ENCODE measurements at regions not wholly inside any gene's neighbourhood (a gene's known extent, or its start where the extent isn't known, plus 50 kb on each side); places are given as distances from the start of the nearest gene placed in this dataset.

DNA sequence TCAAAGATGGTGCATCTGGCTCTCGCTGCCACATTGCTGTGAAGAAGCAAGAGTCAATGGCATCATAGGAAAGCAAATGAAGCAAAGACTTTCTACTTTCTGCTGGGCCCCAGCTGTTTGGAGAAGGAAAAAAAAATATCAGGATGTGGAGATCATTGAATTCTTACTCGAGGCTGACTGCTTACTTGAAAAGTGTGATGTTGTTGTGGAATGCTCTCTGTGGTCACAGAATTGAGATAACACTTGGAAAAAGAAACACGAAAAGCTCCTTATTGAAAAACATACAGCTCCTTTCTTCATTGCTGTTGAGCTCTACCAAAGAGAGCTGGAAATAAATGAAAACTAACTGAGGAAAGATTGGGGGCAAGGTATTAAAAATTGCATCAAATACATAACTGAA, 157.4 kb upstream of the TBX20 start:
- no peak overlapping the region for H2AFZ ChIP-seq (ENCODE audit: low read depth, low read length)
- no peaks in the 10 kb centered on the region for H3K36me3 ChIP-seq (ENCODE audit: insufficient read depth, low read length)
- no peak overlapping the region for H3K4me3 ChIP-seq (ENCODE audit: low read length)
- no peaks in the 10 kb centered on the region for H3K9me3 ChIP-seq (ENCODE audit: low read length)
- no peaks in the 10 kb centered on the region for H3K27me3 ChIP-seq (ENCODE audit: insufficient read depth, low read length)
- no peaks in the 10 kb centered on the region for H3K4me1 ChIP-seq (ENCODE audit: insufficient read depth, low read length)

DNA sequence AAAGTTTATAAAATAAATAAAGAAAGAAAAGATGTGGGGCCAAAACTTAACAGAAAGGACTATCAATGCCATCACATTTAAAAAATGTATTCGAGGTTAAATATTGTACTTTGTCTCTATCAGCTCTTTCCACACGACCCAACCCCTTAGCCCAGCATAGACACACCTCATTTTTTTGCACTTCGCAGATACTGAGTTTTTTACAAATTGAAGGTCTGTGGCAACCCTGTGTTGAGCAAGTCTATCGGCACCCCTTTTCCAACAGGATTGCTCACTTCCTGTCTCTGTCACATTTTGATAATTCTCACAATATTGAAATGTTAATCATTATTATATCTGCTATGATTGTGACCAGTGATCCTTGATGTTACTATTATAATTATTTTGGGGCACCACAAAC, 151.6 kb upstream of the TBX20 start:
- Histone ChIP-seq H3K9me3 (ENCODE audit: low read length) (no peaks in the 10 kb centered on the region), H3K27me3 (ENCODE audit: insufficient read depth, low read length) (no peaks in the 10 kb centered on the region), H3K4me3 (ENCODE audit: low read length) (no peak overlapping the region), H3K36me3 (ENCODE audit: insufficient read depth, low read length) (no peaks in the 10 kb centered on the region), H3K4me1 (ENCODE audit: insufficient read depth, low read length) (no peaks in the 10 kb centered on the region), H2AFZ (ENCODE audit: low read depth, low read length) (no peak overlapping the region)

DNA sequence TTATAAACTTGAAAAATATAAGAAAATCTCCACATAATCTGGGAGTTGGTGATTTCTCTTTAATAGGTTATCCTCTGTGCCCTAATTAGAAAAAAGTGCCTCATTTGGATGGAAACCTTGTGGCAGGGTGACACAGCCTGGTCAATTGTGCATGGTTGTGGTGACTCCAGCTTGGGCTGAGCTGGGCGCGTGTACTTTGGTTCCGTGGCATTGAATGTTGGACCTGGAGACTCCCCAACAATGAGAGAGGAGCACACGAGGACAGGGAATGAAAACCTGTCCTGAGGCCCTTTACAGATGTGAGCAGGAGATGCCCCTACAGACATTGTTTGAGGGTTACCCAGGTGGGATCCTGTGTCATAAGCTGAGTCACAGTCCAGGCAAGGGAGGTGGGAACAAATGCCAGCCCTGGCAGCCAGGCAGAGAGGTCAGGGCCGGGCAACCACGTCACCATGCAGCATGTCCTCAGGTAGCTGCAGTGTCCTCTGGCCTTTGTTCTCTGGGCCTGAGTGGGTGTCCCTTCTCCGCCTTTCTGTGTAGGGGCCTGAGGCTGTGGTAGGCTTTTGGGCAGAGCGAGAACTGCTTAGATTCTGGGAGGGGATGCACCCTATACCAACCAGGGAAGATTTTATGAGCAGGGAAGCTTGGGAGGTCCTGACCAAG, 147.4 kb upstream of the TBX20 start:
- Histone ChIP-seq H3K4me3 (ENCODE audit: low read length) (no peak overlapping the region), H3K9me3 (ENCODE audit: low read length) (no peaks in the 10 kb centered on the region), H3K36me3 (ENCODE audit: insufficient read depth, low read length) (no peaks in the 10 kb centered on the region), H2AFZ (ENCODE audit: low read depth, low read length) (no peak overlapping the region), H3K27me3 (ENCODE audit: insufficient read depth, low read length) (no peaks in the 10 kb centered on the region), H3K4me1 (ENCODE audit: insufficient read depth, low read length) (no peaks in the 10 kb centered on the region)

DNA sequence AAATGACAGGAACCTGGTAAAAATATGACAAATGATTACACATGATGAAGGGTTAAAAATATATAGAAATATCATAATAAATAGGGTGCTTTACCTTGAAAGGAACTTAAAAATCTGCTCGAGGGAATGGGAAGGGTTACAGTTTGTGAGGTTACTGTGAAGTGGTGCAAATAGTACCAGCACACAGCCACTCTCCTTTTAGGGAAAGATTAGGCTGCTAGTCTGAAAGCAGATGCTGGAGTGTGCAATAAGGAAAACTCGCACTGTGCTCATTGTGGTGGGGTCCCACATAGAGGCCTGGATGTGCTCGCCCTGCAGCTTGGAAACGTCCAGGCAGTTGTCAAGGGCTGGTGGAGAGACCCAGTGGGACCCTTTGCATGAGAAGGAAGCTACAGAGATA, 145.9 kb upstream of the TBX20 start:
- Histone ChIP-seq H3K9me3 (ENCODE audit: low read length) (no peaks in the 10 kb centered on the region), H3K4me3 (ENCODE audit: low read length) (no peak overlapping the region), H2AFZ (ENCODE audit: low read depth, low read length) (no peak overlapping the region), H3K36me3 (ENCODE audit: insufficient read depth, low read length) (no peaks in the 10 kb centered on the region), H3K4me1 (ENCODE audit: insufficient read depth, low read length) (no peaks in the 10 kb centered on the region), H3K27me3 (ENCODE audit: insufficient read depth, low read length) (no peaks in the 10 kb centered on the region)

DNA sequence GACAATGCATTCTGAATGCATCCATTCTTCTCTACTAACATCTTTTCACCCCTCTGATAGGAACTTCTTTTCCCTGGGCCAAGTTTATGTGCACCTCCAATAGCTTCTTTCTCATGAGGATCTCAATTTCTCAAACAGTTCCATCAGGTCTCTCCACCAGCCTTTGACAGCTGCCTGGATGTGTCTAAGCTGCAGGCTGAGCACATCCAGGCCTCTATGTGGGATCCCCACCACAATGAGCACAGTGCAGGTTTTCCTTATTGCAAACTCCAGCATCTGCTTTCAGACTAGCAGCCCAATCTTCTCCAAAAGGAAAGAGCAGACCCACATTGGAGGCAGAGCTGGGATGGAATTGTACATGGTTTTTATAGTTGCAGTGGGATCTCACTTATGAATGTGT, 145.3 kb upstream of the TBX20 start:
- Histone ChIP-seq H2AFZ (ENCODE audit: low read depth, low read length) (no peak overlapping the region), H3K27me3 (ENCODE audit: insufficient read depth, low read length) (no peaks in the 10 kb centered on the region), H3K9me3 (ENCODE audit: low read length) (no peaks in the 10 kb centered on the region), H3K4me3 (ENCODE audit: low read length) (no peak overlapping the region), H3K4me1 (ENCODE audit: insufficient read depth, low read length) (no peaks in the 10 kb centered on the region), H3K36me3 (ENCODE audit: insufficient read depth, low read length) (no peaks in the 10 kb centered on the region)

DNA sequence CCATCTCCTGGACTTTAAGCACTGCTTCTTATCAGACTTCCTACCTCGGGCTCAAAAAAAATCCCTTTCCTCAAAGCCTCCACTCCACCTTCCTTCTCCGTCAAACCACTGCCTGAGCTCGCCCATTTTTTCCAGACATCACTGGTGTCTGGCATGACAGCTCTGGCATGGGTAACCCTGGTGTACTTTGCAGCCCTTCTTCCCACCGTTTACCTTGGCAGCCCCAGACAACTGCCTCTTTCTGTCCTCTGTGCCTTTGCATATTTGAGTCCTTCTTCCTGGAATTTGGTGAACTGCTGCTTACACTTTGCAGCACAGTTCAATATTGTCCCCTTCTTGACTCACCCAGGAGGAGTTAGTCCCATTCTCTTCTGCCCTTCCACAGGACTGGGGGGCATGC, 144.6 kb upstream of the TBX20 start:
- no peaks in the 10 kb centered on the region for H3K36me3 ChIP-seq (ENCODE audit: insufficient read depth, low read length)
- no peaks in the 10 kb centered on the region for H3K4me1 ChIP-seq (ENCODE audit: insufficient read depth, low read length)
- H2AFZ ChIP-seq (ENCODE audit: low read depth, low read length), result no peak overlapping the region
- no peaks in the 10 kb centered on the region for H3K9me3 ChIP-seq (ENCODE audit: low read length)
- H3K27me3 ChIP-seq (ENCODE audit: insufficient read depth, low read length), result no peaks in the 10 kb centered on the region
- no peak overlapping the region for H3K4me3 ChIP-seq (ENCODE audit: low read length)

DNA sequence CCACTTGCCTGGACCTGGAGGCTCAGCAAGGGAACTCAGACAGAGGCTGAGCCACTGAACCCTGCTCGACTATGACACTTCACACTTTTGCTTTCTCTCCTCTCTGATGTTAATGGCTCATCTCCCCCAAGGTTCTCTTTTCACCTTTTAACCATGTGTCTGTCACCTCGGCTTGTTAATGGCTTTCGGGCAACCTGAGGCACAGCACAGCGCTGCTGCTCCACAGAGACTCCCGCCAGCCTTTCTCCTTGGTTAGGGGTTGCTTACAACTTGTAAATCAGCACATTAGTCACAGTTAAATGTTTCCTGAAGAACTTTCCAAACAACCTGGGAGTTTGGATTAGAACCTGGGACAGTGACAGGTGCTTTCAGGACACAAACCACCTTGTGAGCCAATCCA, 136.2 kb upstream of the TBX20 start:
- no peaks in the 10 kb centered on the region for H3K36me3 ChIP-seq (ENCODE audit: insufficient read depth, low read length)
- H3K4me3 ChIP-seq (ENCODE audit: low read length), result no peak overlapping the region
- no peaks in the 10 kb centered on the region for H3K9me3 ChIP-seq (ENCODE audit: low read length)
- no peak overlapping the region for H2AFZ ChIP-seq (ENCODE audit: low read depth, low read length)
- H3K4me1 ChIP-seq (ENCODE audit: insufficient read depth, low read length), result no peaks in the 10 kb centered on the region
- no peaks in the 10 kb centered on the region for H3K27me3 ChIP-seq (ENCODE audit: insufficient read depth, low read length)

DNA sequence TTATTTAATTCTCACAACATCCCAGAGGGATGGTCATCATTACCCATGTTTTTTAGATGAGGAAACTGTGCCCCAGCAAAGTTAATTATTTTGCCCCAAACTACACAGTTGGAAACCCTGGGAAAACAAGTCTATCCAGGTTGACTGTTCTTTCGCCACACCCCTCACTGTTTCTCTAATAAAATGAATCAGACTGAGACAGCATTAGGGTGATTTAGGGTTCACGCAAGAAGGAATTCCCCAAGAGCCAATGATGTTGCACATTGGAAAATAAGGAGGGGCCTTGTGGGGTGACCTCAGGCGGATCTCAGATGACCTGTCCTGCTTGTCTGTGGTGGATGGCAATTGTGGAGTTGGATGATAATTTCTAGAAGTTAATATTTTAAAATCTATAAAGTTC, 135.7 kb upstream of the TBX20 start:
- no peaks in the 10 kb centered on the region for H3K9me3 ChIP-seq (ENCODE audit: low read length)
- no peak overlapping the region for H3K4me3 ChIP-seq (ENCODE audit: low read length)
- no peaks in the 10 kb centered on the region for H3K4me1 ChIP-seq (ENCODE audit: insufficient read depth, low read length)
- H2AFZ ChIP-seq (ENCODE audit: low read depth, low read length), result no peak overlapping the region
- H3K27me3 ChIP-seq (ENCODE audit: insufficient read depth, low read length), result no peaks in the 10 kb centered on the region
- H3K36me3 ChIP-seq (ENCODE audit: insufficient read depth, low read length), result no peaks in the 10 kb centered on the region

DNA sequence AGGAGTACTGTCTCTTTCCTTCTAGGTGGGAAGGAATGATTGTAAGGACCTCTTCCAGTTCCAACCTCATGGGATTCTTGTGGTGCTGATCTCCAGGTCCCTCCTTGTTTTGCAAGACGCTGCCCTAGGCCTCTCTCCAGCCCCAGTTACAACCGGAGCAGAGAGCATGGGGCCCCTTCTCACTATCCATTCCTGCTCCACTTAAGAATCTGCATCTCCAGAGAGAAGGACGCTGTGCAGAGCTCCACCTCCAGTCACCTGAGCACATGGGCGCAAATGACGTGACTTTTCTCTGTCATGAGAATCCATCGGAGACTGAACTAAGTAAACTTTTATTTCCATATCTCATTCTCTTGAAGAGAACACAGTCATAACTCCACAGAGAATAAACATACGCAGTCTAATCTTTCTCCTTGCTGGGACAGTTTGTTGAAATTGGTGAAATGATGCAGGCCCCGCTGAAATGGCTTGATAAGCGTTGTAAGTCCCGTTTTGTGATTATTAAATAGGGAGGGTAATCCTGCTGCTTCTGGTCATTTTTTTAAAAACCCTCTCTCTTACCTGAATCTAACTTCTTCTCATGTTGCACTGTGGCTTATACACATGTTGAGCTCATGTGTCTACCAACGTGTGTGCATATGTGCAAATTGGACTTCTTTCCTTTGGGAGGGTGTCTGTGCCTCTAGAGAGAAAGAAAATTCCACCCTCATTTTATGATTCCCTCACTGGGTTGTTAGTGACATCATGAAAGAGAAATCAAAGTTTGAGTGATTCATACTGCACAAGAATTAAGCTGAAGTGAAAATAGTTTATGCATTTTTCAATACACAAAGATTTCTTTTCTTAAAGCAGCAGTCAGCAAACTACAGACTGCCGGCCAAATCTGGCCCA, 133.2 kb upstream of the TBX20 start:
- no peak overlapping the region for H3K4me3 ChIP-seq (ENCODE audit: low read length)
- no peaks in the 10 kb centered on the region for H3K9me3 ChIP-seq (ENCODE audit: low read length)
- H2AFZ ChIP-seq (ENCODE audit: low read depth, low read length), result no peak overlapping the region
- H3K36me3 ChIP-seq (ENCODE audit: insufficient read depth, low read length), result no peaks in the 10 kb centered on the region
- H3K27me3 ChIP-seq (ENCODE audit: insufficient read depth, low read length), result no peaks in the 10 kb centered on the region
- H3K4me1 ChIP-seq (ENCODE audit: insufficient read depth, low read length), result no peaks in the 10 kb centered on the region

DNA sequence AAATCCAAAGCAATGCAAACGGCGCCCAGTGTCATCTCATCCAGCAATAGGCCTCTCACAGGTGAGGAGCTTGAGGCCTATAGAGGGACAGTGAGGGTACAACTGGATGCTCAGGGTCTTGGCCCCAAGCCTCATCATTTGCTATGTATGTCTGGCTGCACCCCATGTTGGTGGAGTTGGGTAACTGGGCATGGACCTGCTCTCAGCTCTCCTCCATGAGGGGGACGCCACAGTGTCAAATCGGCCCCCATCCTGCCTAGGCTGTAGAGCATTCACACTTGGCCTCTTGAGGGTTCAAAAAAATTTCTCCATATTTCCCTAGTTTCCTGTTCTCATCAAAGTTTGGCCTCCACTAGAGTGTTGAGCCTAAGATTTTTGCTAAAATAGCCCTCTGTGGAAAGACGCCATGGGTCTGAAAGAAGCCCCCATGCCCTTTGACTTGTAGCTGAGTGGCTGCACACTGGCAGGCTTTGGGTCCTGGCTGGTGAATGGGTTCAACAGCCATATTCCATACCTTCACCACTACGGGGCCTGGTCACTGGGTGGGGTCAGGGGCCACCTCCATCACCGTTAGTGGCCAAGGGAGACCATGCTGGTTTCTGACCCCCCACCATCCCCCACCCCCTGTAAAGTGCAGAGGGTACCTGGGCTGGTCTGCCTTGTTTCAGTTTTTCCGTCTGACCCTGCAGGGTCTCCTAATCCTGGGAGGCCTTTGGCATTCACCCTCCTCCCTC, 132.3 kb upstream of the TBX20 start:
- H3K27me3 ChIP-seq (ENCODE audit: insufficient read depth, low read length), result no peaks in the 10 kb centered on the region
- H2AFZ ChIP-seq (ENCODE audit: low read depth, low read length), result no peak overlapping the region
- H3K4me1 ChIP-seq (ENCODE audit: insufficient read depth, low read length), result no peaks in the 10 kb centered on the region
- H3K4me3 ChIP-seq (ENCODE audit: low read length), result no peak overlapping the region
- no peaks in the 10 kb centered on the region for H3K36me3 ChIP-seq (ENCODE audit: insufficient read depth, low read length)
- H3K9me3 ChIP-seq (ENCODE audit: low read length), result no peaks in the 10 kb centered on the region

DNA sequence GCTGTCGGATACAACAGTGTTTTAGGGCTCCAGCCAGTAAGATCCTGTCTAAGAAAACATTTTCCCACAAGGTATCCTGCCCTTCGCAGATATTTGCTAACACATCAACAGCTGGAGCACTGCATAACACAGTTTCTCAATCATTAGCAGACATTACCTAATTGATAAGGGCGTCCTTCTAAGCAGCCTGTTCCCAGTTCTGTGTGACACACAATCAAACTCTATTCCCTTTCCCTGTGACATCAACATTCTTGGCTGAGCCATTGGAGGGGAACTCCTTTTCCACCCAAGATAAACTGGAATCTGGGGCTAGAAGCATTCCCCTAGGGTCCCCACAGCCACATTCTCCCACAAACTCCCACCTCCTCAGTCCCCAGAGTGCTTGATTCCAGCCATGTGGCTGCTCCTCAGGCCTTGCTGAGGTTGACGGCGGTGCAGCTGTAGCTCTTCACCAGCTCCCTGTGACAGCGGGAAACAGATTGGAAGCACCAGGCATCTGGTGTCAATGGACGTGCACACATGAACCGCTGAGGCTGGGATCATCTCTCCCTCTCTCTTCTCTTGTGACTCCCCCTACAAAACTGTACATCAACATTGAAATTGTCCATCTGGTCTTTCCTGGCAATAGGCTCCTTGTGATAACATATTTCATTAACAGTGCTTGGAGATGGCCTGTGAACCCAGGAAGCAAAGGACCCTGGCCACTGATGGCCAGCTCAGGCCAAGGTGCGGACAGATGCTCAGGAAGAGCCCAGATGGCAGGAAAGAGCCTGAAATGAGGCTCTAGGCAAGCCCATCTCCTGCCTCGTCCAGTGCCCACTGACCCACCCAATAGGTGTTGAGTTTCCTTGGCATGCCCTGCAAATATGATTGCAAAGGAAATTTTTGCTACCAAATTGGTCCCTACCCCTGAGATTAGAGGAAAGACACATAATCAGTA, 131.1 kb upstream of the TBX20 start:
- H2AFZ ChIP-seq (ENCODE audit: low read depth, low read length), result no peak overlapping the region
- no peaks in the 10 kb centered on the region for H3K27me3 ChIP-seq (ENCODE audit: insufficient read depth, low read length)
- no peaks in the 10 kb centered on the region for H3K9me3 ChIP-seq (ENCODE audit: low read length)
- H3K4me3 ChIP-seq (ENCODE audit: low read length), result no peak overlapping the region
- H3K4me1 ChIP-seq (ENCODE audit: insufficient read depth, low read length), result no peaks in the 10 kb centered on the region
- no peaks in the 10 kb centered on the region for H3K36me3 ChIP-seq (ENCODE audit: insufficient read depth, low read length)

DNA sequence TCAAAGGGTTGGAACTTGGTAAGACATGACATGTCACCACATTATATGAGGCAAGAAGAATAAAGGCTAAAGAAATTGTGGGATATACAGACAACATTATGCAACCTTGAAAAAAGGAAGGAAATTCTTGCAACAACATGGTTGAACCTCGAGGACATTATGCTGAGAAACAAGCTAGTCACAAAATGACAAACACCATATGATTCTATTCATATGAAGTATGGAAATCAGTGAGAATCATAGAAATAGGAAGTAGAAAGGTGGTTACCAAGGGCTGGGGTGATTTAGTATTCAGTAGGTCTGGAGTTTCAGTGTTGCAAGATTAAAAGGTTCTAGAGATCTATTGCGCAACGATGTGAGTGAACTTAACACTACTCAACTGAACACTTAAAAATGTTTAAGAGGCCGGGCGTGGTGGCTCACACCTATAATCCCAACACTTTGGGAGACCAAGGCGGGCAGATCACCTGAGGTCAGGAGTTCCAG, 126.9 kb upstream of the TBX20 start:
- Histone ChIP-seq H3K36me3 (ENCODE audit: insufficient read depth, low read length) (no peaks in the 10 kb centered on the region), H3K4me1 (ENCODE audit: insufficient read depth, low read length) (no peaks in the 10 kb centered on the region), H2AFZ (ENCODE audit: low read depth, low read length) (no peak overlapping the region), H3K4me3 (ENCODE audit: low read length) (no peak overlapping the region), H3K9me3 (ENCODE audit: low read length) (no peaks in the 10 kb centered on the region), H3K27me3 (ENCODE audit: insufficient read depth, low read length) (no peaks in the 10 kb centered on the region)

All from neuron (in vitro differentiated cells).